ENCODE measurements at regions not wholly inside any gene's neighbourhood (a gene's known extent, or its start where the extent isn't known, plus 50 kb on each side); places are given as distances from the start of the nearest gene placed in this dataset.

GRCh38 chr18:11276678-11277077 is 127.3 kb upstream of the PIEZO2 start:
- TF ChIP-seq CTCF (IDR thresholded peaks at IDR 0.05; ENCODE audit: borderline replicate concordance, insufficient read depth, low read depth, low read length): no peak
- no peak overlapping the region for H3K4me3 ChIP-seq (ENCODE audit: low read depth, low read length)

DNA sequence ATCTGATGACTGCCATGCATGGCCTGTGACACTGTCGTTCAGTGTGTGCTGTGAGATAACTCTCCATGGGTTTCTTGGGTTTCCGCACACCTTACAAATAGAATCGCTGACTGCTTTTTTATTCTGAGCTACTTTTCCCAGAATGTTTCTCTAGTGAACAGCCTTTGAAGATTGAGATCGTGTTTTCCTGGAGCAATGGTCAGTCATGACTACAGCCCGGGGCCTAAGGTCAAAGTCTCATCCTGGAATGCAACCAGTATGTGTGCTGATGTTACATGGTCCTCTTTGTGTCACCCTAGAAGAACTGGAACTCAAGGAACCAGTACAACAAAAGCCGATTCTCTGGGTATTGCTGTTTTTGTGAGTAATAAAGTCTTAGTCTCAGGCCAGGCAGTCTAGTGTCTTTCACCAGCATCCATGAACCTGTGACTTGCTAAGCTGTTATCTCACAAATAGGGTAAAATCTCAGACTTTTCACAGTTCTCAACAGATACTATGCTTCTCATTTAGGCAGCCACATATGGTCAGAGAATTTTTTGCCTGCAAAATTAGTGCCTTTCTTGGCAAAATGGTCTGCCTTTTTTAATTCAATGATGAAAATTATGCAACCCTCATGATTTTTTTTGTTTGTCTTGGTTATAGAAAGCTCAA is 124.9 kb upstream of the PIEZO2 start:
- no peak overlapping the region for H3K4me3 ChIP-seq (ENCODE audit: low read depth, low read length)
- TF ChIP-seq CTCF (IDR thresholded peaks at IDR 0.05; ENCODE audit: borderline replicate concordance, insufficient read depth, low read depth, low read length): no peak

DNA sequence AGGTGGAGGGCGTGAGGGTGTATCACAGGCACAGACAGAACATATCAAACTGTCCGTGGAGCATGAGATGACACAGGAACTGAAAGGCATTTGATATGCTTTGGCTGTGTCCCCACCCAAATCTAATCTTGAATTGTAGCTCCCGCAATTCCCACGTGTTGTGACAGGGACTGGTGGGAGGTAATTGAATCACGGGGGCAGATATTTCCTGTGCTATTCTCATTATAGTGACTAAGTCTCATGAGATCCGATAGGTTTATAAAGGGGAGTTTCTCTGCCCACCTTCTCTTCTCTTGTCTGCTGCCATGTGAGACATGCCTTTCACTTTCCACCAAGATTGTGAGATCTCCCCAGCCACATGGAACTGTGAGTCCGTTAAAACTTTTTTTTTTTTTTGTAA is 123.1 kb upstream of the PIEZO2 start:
- no peak overlapping the region for H3K4me3 ChIP-seq (ENCODE audit: low read depth, low read length)
- no peak for TF ChIP-seq CTCF (IDR thresholded peaks at IDR 0.05; ENCODE audit: borderline replicate concordance, insufficient read depth, low read depth, low read length)

DNA sequence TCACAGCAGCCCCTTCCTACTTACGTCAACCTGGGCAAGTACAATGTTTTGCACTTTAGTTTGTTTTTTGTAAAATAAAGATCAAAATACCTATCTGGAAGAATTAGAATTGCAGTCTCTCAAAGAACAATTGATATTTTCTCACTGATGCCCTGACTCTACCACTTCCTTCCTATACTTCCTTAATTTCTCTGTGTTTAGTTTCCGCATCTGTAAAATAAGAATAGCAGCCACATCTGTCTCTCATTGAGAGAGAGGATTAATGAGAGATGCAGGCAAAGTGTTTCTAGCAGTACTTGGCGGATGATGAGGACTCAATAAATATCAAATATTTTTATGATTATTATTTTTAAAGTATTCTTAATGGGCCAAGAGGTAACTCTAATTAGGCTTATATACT is 122.6 kb upstream of the PIEZO2 start:
- no peak overlapping the region for H3K4me3 ChIP-seq (ENCODE audit: low read depth, low read length)
- no peak for TF ChIP-seq CTCF (IDR thresholded peaks at IDR 0.05; ENCODE audit: borderline replicate concordance, insufficient read depth, low read depth, low read length)

GRCh38 chr18:11269257-11269656 is 119.9 kb upstream of the PIEZO2 start:
- no peak overlapping the region for H3K4me3 ChIP-seq (ENCODE audit: low read depth, low read length)
- no peak for TF ChIP-seq CTCF (IDR thresholded peaks at IDR 0.05; ENCODE audit: borderline replicate concordance, insufficient read depth, low read depth, low read length)

DNA sequence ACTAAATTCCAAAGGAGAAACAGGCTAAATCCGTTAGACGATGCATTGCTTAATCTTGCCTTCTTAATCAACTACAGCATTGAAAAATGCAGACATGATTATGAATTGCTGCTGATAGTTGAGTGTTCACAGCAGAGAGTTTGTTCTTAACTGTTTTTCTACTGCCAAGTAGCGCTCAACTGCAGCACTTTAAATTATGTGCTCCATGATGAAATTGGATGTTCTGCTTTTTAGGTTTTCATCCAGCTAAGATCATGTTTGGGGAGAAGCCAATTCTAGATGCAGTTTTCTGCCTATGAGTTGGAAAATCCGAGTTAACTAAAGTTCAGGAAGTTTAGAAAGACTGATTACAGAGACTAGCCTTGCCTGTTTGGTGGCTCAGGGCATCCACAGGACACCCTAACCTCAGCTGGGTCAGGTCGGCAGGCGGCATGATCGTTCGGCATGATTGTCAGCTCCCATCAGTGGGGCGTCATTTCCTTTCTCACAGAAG is 119.4 kb upstream of the PIEZO2 start:
- no peak overlapping the region for H3K4me3 ChIP-seq (ENCODE audit: low read depth, low read length)
- TF ChIP-seq CTCF (IDR thresholded peaks at IDR 0.05; ENCODE audit: borderline replicate concordance, insufficient read depth, low read depth, low read length): no peak

DNA sequence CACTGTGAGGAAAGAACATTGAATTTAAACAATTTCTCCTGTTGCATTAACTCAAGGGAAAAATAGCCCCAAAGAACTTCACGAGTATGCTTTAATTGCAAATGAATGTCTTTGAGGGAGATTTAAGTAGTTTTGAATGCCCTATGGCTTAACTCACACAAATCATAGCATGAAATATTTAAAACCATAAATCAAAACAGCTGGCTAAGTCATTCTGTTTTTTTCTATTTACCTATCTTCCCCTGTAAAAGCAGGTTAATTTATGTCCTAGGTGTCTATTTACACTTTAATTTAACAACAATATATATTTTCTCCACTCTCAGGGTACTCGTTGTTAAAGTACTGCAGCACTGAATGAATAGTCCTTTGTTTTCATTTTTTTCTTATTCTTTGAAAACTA is 118.8 kb upstream of the PIEZO2 start:
- H3K4me3 ChIP-seq (ENCODE audit: low read depth, low read length): no peak overlapping the region
- no peak for TF ChIP-seq CTCF (IDR thresholded peaks at IDR 0.05; ENCODE audit: borderline replicate concordance, insufficient read depth, low read depth, low read length)

Measured in GM12875 (cell line).